ENCODE measurements at regions not wholly inside any gene's neighbourhood (a gene's known extent, or its start where the extent isn't known, plus 50 kb on each side); places are given as distances from the start of the nearest gene placed in this dataset.

GRCh38 chr6:148242180-148242579, 100.5 kb upstream of the SASH1 start:
- H3K4me3 Mint-ChIP-seq, result no peak overlapping the region
- H3K4me1 Mint-ChIP-seq (ENCODE audit: low read depth), result no peaks in the 10 kb centered on the region
- H3K9me3 Mint-ChIP-seq, result no peaks in the 10 kb centered on the region
- intact Hi-C loops (cut with micrococcal nuclease), result no loop called here
- no peaks in the 10 kb centered on the region for H3K36me3 Mint-ChIP-seq
- H3K27ac Mint-ChIP-seq, result no peak overlapping the region
- no peak for DNase-seq
- CTCF ChIA-PET, result interaction anchor here (1.5 kb wide), 1 partner anchor 65 kb away, joined by 3 read pairs; no protein-coding TSS in a partner anchor
- POLR2A ChIA-PET, result no interaction called here
- peaks cover 26% of the 10 kb centered on the region for H3K27me3 Mint-ChIP-seq

DNA sequence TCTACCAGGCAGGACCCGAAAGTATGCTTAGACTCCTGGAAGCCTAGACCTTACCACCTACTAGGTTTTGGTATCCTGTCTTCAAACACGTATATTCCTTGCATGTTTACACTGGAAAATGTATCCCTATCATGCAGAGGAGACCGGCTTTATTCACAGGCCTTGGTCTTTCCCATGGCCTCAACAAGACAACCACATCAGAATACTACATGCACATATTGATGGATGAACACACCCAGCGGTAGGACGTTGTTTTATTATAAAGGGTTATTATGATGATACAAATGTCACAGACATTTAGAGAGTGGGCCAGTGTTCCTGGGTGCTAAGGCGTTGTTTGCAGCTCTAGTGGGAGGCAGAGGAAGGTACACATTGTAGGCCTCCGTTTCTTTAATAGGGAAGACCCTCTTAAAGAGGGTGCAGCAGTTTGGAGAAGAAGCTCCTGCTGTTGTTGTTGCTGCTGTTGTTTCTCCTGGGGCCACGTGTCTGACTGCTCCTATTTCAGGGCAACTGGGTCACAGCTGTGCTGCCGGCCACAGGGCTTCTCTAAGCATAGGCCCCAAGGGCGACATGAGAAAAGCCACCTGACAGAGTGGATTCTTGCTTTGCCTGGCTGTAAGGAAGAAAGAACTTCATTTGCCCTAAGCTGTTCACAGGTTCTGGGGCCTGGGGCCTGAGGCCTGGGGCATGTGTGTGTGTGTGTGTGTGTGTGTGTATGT, 98.3 kb upstream of the SASH1 start:
- no peak overlapping the region for H3K4me3 Mint-ChIP-seq
- peaks cover 32% of the 10 kb centered on the region for H3K27me3 Mint-ChIP-seq
- no peaks in the 10 kb centered on the region for H3K4me1 Mint-ChIP-seq (ENCODE audit: low read depth)
- no peak for DNase-seq
- H3K9me3 Mint-ChIP-seq, result no peaks in the 10 kb centered on the region
- intact Hi-C loops (cut with micrococcal nuclease), result no loop called here
- ChIA-PET CTCF (no interaction called here), POLR2A (interaction anchor here (0.5 kb wide), 1 partner anchor 39 kb away, joined by 3 read pairs; no protein-coding TSS in a partner anchor)
- H3K36me3 Mint-ChIP-seq, result no peaks in the 10 kb centered on the region
- H3K27ac Mint-ChIP-seq, result no peak overlapping the region

- DNase-seq, result no peak
- intact Hi-C loops (cut with micrococcal nuclease), result no loop called here
- Mint-ChIP-seq H3K36me3 (no peaks in the 10 kb centered on the region), H3K27me3 (peaks cover 10% of the 10 kb centered on the region), H3K9me3 (no peaks in the 10 kb centered on the region), H3K4me1 (ENCODE audit: low read depth) (no peaks in the 10 kb centered on the region), H3K4me3 (no peak overlapping the region), H3K27ac (no peak overlapping the region)
- POLR2A ChIA-PET, result no interaction called here
- CTCF ChIA-PET, result interaction anchor here (1.2 kb wide), 1 partner anchor 20 kb away, joined by 3 read pairs; no protein-coding TSS in a partner anchor
Observed at GRCh38 chr6:148247386-148248063, 95.1 kb upstream of the SASH1 start.

GRCh38 chr6:148249160-148249559, 93.5 kb upstream of the SASH1 start:
- no peaks in the 10 kb centered on the region for H3K9me3 Mint-ChIP-seq
- intact Hi-C loops (cut with micrococcal nuclease), result no loop called here
- no peaks in the 10 kb centered on the region for H3K4me1 Mint-ChIP-seq (ENCODE audit: low read depth)
- no peak overlapping the region for H3K27ac Mint-ChIP-seq
- H3K27me3 Mint-ChIP-seq, result peaks cover 10% of the 10 kb centered on the region
- ChIA-PET CTCF (interaction anchor here (1.1 to 1.3 kb wide), 2 partner anchors 69 to 72 kb away, joined by 4 to 6 read pairs; no protein-coding TSS in a partner anchor), POLR2A (no interaction called here)
- no peaks in the 10 kb centered on the region for H3K36me3 Mint-ChIP-seq
- DNase-seq, result no peak
- H3K4me3 Mint-ChIP-seq, result no peak overlapping the region

GRCh38 chr6:148249679-148250375, 92.8 kb upstream of the SASH1 start:
- H3K4me3 Mint-ChIP-seq, result no peak overlapping the region
- POLR2A ChIA-PET, result no interaction called here
- no peak for DNase-seq
- peaks cover 10% of the 10 kb centered on the region for H3K27me3 Mint-ChIP-seq
- intact Hi-C loops (cut with micrococcal nuclease), result loop anchor here (5.0 kb wide), 1 partner anchor 743 kb away; the partner anchor contains the start of gene SAMD5
- H3K4me1 Mint-ChIP-seq (ENCODE audit: low read depth), result no peaks in the 10 kb centered on the region
- CTCF ChIA-PET, result interaction anchor here (1.1 to 3.7 kb wide), 2 partner anchors 70 to 73 kb away, joined by 4 to 36 read pairs; no protein-coding TSS in a partner anchor
- H3K36me3 Mint-ChIP-seq, result no peaks in the 10 kb centered on the region
- no peak overlapping the region for H3K27ac Mint-ChIP-seq
- H3K9me3 Mint-ChIP-seq, result no peaks in the 10 kb centered on the region

DNA sequence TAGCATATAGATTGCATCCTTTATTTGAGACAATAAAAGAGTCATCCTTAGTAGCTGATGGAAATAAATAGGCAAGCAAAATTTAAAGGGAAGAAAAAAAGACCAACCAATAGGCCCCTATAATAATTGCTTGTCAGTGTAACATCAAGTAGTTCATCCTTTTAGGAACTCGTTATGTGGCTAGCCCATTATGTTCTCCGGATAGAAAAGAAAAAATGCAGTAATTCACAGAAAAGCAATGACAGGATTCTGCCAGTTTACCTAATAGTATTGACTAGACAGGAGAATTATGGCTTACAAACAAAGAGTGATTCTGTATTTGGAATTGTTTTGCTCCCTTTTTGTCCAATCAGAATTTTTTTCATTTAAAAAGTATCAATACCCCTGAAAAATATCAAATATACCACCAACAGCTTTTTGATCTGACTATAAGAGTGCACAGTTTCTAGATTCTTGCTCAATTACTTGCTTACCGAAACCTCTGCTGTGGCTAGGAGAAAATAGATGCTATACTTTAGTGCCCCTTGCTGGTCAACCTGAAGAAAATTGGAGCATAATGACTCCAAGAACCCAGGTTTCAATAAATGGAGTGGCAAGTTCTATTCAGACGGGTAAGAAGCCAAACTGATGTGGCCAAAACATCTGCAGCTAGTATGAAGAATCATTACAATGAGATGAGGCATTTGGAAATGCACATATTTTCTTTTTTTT, 91.5 kb upstream of the SASH1 start:
- POLR2A ChIA-PET, result no interaction called here
- DNase-seq, result no peak
- H3K36me3 Mint-ChIP-seq, result no peaks in the 10 kb centered on the region
- H3K4me3 Mint-ChIP-seq, result no peak overlapping the region
- H3K27ac Mint-ChIP-seq, result no peak overlapping the region
- H3K27me3 Mint-ChIP-seq, result peaks cover 9% of the 10 kb centered on the region
- H3K9me3 Mint-ChIP-seq, result no peaks in the 10 kb centered on the region
- CTCF ChIA-PET, result interaction anchor here (0.6 to 3.7 kb wide), 3 partner anchors 11 to 74 kb away, joined by 3 to 36 read pairs (median 5); no protein-coding TSS in a partner anchor
- intact Hi-C loops (cut with micrococcal nuclease), result loop anchor here (1.0 to 5.0 kb wide), 2 partner anchors 74 to 744 kb away; partner anchors contain the start of gene SAMD5
- H3K4me1 Mint-ChIP-seq (ENCODE audit: low read depth), result no peaks in the 10 kb centered on the region

DNA sequence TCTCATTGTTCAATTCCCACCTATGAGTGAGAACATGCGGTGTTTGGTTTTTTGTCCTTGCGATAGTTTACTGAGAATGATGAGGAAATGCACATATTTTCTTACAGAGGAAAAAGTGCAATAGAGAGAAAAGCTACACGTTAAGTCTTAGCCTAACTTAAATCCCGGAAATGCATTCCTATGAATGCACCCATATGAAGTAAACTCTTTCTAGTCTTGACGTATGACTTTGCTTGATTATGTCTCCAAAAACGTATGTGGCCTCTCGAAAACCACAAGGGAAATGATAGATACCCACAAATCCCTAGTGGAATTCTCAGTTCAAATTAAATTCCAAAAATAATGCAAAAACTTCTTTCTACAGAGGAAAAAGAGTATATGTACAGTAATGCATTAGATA, 90.7 kb upstream of the SASH1 start:
- peaks cover 7% of the 10 kb centered on the region for H3K27me3 Mint-ChIP-seq
- H3K36me3 Mint-ChIP-seq, result no peaks in the 10 kb centered on the region
- H3K9me3 Mint-ChIP-seq, result no peaks in the 10 kb centered on the region
- DNase-seq, result no peak
- intact Hi-C loops (cut with micrococcal nuclease), result loop anchor here (1.0 to 5.0 kb wide), 2 partner anchors 75 to 745 kb away; partner anchors contain the start of gene SAMD5
- POLR2A ChIA-PET, result no interaction called here
- H3K4me3 Mint-ChIP-seq, result no peak overlapping the region
- no peak overlapping the region for H3K27ac Mint-ChIP-seq
- no peaks in the 10 kb centered on the region for H3K4me1 Mint-ChIP-seq (ENCODE audit: low read depth)
- CTCF ChIA-PET, result interaction anchor here (0.7 to 3.7 kb wide), 3 partner anchors 46 to 75 kb away, joined by 5 to 36 read pairs (median 5); no protein-coding TSS in a partner anchor

GRCh38 chr6:148257810-148258209, 84.8 kb upstream of the SASH1 start:
- Mint-ChIP-seq H3K27me3 (peaks cover 13% of the 10 kb centered on the region), H3K4me3 (no peak overlapping the region), H3K9me3 (no peaks in the 10 kb centered on the region), H3K4me1 (ENCODE audit: low read depth) (no peaks in the 10 kb centered on the region), H3K36me3 (no peaks in the 10 kb centered on the region), H3K27ac (no peak overlapping the region)
- intact Hi-C loops (cut with micrococcal nuclease), result no loop called here
- POLR2A ChIA-PET, result no interaction called here
- no peak for DNase-seq
- CTCF ChIA-PET, result interaction anchor here (1.1 kb wide), 1 partner anchor 78 kb away, joined by 3 read pairs; no protein-coding TSS in a partner anchor

GRCh38 chr6:148258868-148259267, 83.8 kb upstream of the SASH1 start:
- H3K4me3 Mint-ChIP-seq, result no peak overlapping the region
- H3K9me3 Mint-ChIP-seq, result no peaks in the 10 kb centered on the region
- no peaks in the 10 kb centered on the region for H3K4me1 Mint-ChIP-seq (ENCODE audit: low read depth)
- ChIA-PET POLR2A (no interaction called here), CTCF (no interaction called here)
- no peak for DNase-seq
- H3K27ac Mint-ChIP-seq, result no peak overlapping the region
- peaks cover 16% of the 10 kb centered on the region for H3K27me3 Mint-ChIP-seq
- no peaks in the 10 kb centered on the region for H3K36me3 Mint-ChIP-seq
- intact Hi-C loops (cut with micrococcal nuclease), result no loop called here

DNA sequence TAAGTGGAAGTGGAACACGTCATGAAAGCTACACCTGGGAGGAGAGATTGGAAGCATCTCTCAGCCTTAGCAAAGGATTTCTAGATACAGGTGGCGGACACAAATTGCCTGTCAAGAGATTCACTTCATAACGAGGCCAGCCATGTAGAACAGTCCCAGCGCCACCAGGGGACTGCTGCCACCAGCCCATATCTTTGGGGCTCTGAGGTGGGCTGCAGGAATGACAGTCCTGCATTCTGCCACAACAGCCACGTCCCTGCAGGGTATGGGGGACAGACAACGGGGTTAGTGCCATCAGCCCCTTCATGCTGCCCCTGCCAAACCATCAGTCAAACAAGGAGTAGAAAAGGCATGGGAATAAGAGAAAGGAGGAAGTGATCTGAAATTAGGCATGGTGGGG, 81.2 kb upstream of the SASH1 start:
- POLR2A ChIA-PET, result no interaction called here
- DNase-seq, result no peak
- no peaks in the 10 kb centered on the region for H3K9me3 Mint-ChIP-seq
- no peaks in the 10 kb centered on the region for H3K36me3 Mint-ChIP-seq
- H3K27me3 Mint-ChIP-seq, result peaks cover 20% of the 10 kb centered on the region
- CTCF ChIA-PET, result no interaction called here
- H3K4me1 Mint-ChIP-seq (ENCODE audit: low read depth), result no peaks in the 10 kb centered on the region
- intact Hi-C loops (cut with micrococcal nuclease), result no loop called here
- no peak overlapping the region for H3K4me3 Mint-ChIP-seq
- H3K27ac Mint-ChIP-seq, result no peak overlapping the region

GRCh38 chr6:148263010-148263409, 79.6 kb upstream of the SASH1 start:
- POLR2A ChIA-PET, result no interaction called here

More at GRCh38 chr6:148263010-148263409, 79.6 kb upstream of the SASH1 start:
- CTCF ChIA-PET, result no interaction called here
- no peaks in the 10 kb centered on the region for H3K36me3 Mint-ChIP-seq
- H3K4me3 Mint-ChIP-seq, result no peak overlapping the region
- intact Hi-C loops (cut with micrococcal nuclease), result no loop called here
- H3K4me1 Mint-ChIP-seq (ENCODE audit: low read depth), result no peaks in the 10 kb centered on the region
- peaks cover 20% of the 10 kb centered on the region for H3K27me3 Mint-ChIP-seq
- no peak for DNase-seq
- H3K27ac Mint-ChIP-seq, result no peak overlapping the region
- no peaks in the 10 kb centered on the region for H3K9me3 Mint-ChIP-seq
